ENCODE measurements at regions not wholly inside any gene's neighbourhood (a gene's known extent, or its start where the extent isn't known, plus 50 kb on each side); places are given as distances from the start of the nearest gene placed in this dataset.

DNA sequence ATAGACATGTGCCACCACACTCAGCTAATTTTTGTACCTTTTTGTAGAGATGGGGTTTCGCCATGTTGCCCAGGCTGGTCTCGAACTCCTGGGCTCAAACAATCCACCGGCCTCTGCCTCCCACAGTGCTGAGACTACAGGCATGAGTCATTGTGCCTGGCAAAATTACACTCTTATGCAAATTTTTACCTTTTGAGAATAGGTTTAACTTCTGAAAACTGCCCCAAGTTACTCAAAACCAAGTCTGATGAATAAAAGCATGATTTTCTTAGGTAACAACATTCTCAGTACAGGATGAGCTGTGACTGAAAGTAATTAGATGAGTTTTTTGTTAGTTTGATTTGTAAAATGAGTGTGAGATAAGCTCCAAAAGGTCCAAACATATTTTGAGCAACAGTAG is 166.0 kb downstream of the RPS29 start:
- Histone ChIP-seq H3K27me3 (ENCODE audit: control insufficient read depth in 4 of 4, insufficient read depth in 4 of 4, low read length in 3 of 4) (peaks cover 0 to 7% (median 0%) of the 10 kb centered on the region in 4 donors), H3K9me3 (ENCODE audit: control insufficient read depth in 4 of 4, low read length in 3 of 4) (no peaks in the 10 kb centered on the region), H3K27ac (ENCODE audit: low read depth in 1 of 2, low read length in 2 of 2) (no peak overlapping the region), H3K9ac (ENCODE audit: low read depth in 1 of 2, low read length in 2 of 2) (no peak overlapping the region), H3K4me3 (ENCODE audit: low read depth in 1 of 3, low read length in 3 of 3) (no peak overlapping the region), H3K4me1 (ENCODE audit: control insufficient read depth in 4 of 4, insufficient read depth in 4 of 4, low read length in 3 of 4) (no peaks in the 10 kb centered on the region), H3K36me3 (ENCODE audit: control insufficient read depth in 4 of 4, insufficient read depth in 3 of 4, low read depth in 1 of 4, low read length in 3 of 4) (no peaks in the 10 kb centered on the region)
- no peak for DNase-seq (ENCODE audit: low spot score)
- 92% methylated on average over 3 of the region's 3 CpGs for WGBS
- TF ChIP-seq RXRA (IDR thresholded peaks at IDR 0.05) (no peak), FOXA2 (IDR thresholded peaks at IDR 0.05) (no peak), HNF4G (IDR thresholded peaks at IDR 0.05) (no peak), YY1 (IDR thresholded peaks at IDR 0.05) (no peak), TAF1 (conservative IDR thresholded peaks at IDR 0.05) (no peak), JUND (IDR thresholded peaks at IDR 0.05) (no peak), RAD21 (IDR thresholded peaks at IDR 0.05) (no peak), HNF4A (conservative IDR thresholded peaks at IDR 0.05) (no peak), FOXA1 (IDR thresholded peaks at IDR 0.05) (no peak), EGR1 (IDR thresholded peaks at IDR 0.05; ENCODE audit: low read depth in 2 of 2) (no peak), GABPA (IDR thresholded peaks at IDR 0.05 in 1 of 2, conservative IDR thresholded peaks at IDR 0.05 in 1 of 2) (no peak), SP1 (IDR thresholded peaks at IDR 0.05) (no peak), NR2F2 (IDR thresholded peaks at IDR 0.05) (no peak)
- TF ChIP-seq, protein P1, sequence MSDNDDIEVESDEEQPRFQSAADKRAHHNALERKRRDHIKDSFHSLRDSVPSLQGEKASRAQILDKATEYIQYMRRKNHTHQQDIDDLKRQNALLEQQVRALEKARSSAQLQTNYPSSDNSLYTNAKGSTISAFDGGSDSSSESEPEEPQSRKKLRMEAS (IDR thresholded peaks at IDR 0.05), result no peak
- TF ChIP-seq, protein P2, sequence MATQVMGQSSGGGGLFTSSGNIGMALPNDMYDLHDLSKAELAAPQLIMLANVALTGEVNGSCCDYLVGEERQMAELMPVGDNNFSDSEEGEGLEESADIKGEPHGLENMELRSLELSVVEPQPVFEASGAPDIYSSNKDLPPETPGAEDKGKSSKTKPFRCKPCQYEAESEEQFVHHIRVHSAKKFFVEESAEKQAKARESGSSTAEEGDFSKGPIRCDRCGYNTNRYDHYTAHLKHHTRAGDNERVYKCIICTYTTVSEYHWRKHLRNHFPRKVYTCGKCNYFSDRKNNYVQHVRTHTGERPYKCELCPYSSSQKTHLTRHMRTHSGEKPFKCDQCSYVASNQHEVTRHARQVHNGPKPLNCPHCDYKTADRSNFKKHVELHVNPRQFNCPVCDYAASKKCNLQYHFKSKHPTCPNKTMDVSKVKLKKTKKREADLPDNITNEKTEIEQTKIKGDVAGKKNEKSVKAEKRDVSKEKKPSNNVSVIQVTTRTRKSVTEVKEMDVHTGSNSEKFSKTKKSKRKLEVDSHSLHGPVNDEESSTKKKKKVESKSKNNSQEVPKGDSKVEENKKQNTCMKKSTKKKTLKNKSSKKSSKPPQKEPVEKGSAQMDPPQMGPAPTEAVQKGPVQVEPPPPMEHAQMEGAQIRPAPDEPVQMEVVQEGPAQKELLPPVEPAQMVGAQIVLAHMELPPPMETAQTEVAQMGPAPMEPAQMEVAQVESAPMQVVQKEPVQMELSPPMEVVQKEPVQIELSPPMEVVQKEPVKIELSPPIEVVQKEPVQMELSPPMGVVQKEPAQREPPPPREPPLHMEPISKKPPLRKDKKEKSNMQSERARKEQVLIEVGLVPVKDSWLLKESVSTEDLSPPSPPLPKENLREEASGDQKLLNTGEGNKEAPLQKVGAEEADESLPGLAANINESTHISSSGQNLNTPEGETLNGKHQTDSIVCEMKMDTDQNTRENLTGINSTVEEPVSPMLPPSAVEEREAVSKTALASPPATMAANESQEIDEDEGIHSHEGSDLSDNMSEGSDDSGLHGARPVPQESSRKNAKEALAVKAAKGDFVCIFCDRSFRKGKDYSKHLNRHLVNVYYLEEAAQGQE (IDR thresholded peaks at IDR 0.05), result no peak
- TF ChIP-seq, protein P3, sequence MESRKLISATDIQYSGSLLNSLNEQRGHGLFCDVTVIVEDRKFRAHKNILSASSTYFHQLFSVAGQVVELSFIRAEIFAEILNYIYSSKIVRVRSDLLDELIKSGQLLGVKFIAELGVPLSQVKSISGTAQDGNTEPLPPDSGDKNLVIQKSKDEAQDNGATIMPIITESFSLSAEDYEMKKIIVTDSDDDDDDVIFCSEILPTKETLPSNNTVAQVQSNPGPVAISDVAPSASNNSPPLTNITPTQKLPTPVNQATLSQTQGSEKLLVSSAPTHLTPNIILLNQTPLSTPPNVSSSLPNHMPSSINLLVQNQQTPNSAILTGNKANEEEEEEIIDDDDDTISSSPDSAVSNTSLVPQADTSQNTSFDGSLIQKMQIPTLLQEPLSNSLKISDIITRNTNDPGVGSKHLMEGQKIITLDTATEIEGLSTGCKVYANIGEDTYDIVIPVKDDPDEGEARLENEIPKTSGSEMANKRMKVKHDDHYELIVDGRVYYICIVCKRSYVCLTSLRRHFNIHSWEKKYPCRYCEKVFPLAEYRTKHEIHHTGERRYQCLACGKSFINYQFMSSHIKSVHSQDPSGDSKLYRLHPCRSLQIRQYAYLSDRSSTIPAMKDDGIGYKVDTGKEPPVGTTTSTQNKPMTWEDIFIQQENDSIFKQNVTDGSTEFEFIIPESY (IDR thresholded peaks at IDR 0.05), result no peak
- TF ChIP-seq, protein P4, sequence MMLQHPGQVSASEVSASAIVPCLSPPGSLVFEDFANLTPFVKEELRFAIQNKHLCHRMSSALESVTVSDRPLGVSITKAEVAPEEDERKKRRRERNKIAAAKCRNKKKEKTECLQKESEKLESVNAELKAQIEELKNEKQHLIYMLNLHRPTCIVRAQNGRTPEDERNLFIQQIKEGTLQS (IDR thresholded peaks at IDR 0.05), result no peak
- TF ChIP-seq, protein P5, sequence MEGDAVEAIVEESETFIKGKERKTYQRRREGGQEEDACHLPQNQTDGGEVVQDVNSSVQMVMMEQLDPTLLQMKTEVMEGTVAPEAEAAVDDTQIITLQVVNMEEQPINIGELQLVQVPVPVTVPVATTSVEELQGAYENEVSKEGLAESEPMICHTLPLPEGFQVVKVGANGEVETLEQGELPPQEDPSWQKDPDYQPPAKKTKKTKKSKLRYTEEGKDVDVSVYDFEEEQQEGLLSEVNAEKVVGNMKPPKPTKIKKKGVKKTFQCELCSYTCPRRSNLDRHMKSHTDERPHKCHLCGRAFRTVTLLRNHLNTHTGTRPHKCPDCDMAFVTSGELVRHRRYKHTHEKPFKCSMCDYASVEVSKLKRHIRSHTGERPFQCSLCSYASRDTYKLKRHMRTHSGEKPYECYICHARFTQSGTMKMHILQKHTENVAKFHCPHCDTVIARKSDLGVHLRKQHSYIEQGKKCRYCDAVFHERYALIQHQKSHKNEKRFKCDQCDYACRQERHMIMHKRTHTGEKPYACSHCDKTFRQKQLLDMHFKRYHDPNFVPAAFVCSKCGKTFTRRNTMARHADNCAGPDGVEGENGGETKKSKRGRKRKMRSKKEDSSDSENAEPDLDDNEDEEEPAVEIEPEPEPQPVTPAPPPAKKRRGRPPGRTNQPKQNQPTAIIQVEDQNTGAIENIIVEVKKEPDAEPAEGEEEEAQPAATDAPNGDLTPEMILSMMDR (IDR thresholded peaks at IDR 0.05; ENCODE audit: low read depth, low read length, missing input control), result no peak
